HepG2 (cell line): ENCODE measurements at regions not wholly inside any gene's neighbourhood (a gene's known extent, or its start where the extent isn't known, plus 50 kb on each side); places are given as distances from the start of the nearest gene placed in this dataset.

Experiments
- ATAC-seq: fragments of 200-7000 bp; cut with Tn5 transposase; 3 replicates; pipeline ENCODE4 v1.9.1; 2020; ENCODE audit warnings: mild to moderate bottlenecking, moderate library complexity
- BruUV-seq: library from RNA; stranded (reverse); fragments of 400-500 nt; replicated peaks from 2 replicates; lab custom pipeline; 2021; lab: Mats Ljungman, UMichigan
- CTCF ChIA-PET: fragments of 300-600 bp; formaldehyde crosslinking; extraction: SDS; loops from one replicate; lab custom pipeline; 2021; ENCODE audit warnings: low total read pairs, inconsistent platforms, low intra/inter-chr PET ratio; lab: Yijun Ruan, JAX
- POLR2A ChIA-PET: fragments of 350-600 bp; sonication (Branson Sonifier 250); formaldehyde crosslinking; loops from one replicate; lab custom pipeline; 2020; ENCODE audit warnings: antibody characterized with exemption, inconsistent platforms; lab: Yijun Ruan, JAX
- DNase-seq: peaks from one replicate; pipeline ENCODE4 v3.0.0-alpha.2; 2015; ENCODE audit warnings: low spot score
- FAIRE-seq: peaks from 3 replicates; lab custom pipeline; 2011; peaks lifted over from hg19 to GRCh38; lab: Jason Lieb, UNC
- H2AFZ ChIP-seq: one replicate; pipeline ENCODE4 v1.6.1; 2011; ENCODE audit warnings: low read length, inconsistent platforms
- H3K27ac ChIP-seq: fragments of 300-600 bp; 3 replicates; pipeline ENCODE4 v1.8.0; 2011; ENCODE audit warnings: mixed run types, mild to moderate bottlenecking, mixed read lengths, low read length, inconsistent platforms; ENCODE audit not compliant: insufficient read depth; ENCODE audit errors: extremely low read length
- H3K27me3 ChIP-seq, 2 experiments: fragments of 200-600 bp in 1 of 2; 2 replicates in 1 of 2; 3 replicates in 1 of 2; pipeline versions ENCODE4 v1.6.0 to v1.8.0; 2011; ENCODE audit warnings: low read length in 2 of 2, mild to moderate bottlenecking in 2 of 2, moderate library complexity in 2 of 2, inconsistent platforms in 1 of 2; ENCODE audit not compliant: insufficient read depth in 2 of 2, control insufficient read depth in 1 of 2
- H3K36me3 ChIP-seq, 2 experiments: fragments of 200-600 bp in 1 of 2; replicated peaks in 1 of 2; 2 replicates in 1 of 2; 3 replicates in 1 of 2; pipeline versions ENCODE4 v1.5.1 to v1.8.0; 2011; ENCODE audit warnings: low read length in 2 of 2, inconsistent platforms in 1 of 2; ENCODE audit not compliant: insufficient read depth in 2 of 2, control insufficient read depth in 1 of 2
- H3K4me1 ChIP-seq: 2 replicates; pipeline ENCODE4 v1.5.1; 2012; ENCODE audit warnings: low read length, inconsistent platforms; ENCODE audit not compliant: insufficient read depth
- H3K4me2 ChIP-seq: 2 replicates; pipeline ENCODE4 v1.6.0; 2011; ENCODE audit warnings: low read depth, low read length, inconsistent platforms
- H3K4me3 ChIP-seq, 3 experiments: fragments of 200-600 bp in 1 of 3; sonication (generic), shearing (Covaris generic) in 1 of 3; replicated peaks in 1 of 3; 2 replicates each; pipeline ENCODE4 v1.5.1; 2011 to 2016; ENCODE audit warnings: low read length in 3 of 3, inconsistent platforms in 2 of 3, low read depth in 2 of 3, mild to moderate bottlenecking in 2 of 3, control low read depth in 1 of 3, mixed read lengths in 1 of 3; ENCODE audit not compliant: insufficient read depth in 1 of 3
- H3K79me2 ChIP-seq: one replicate; pipeline ENCODE4 v1.6.1; 2011; ENCODE audit warnings: low read length, inconsistent platforms; ENCODE audit not compliant: insufficient read depth
- H3K9ac ChIP-seq: 2 replicates; pipeline ENCODE4 v1.6.0; 2011; ENCODE audit warnings: mild to moderate bottlenecking, low read depth, low read length, inconsistent platforms; ENCODE audit not compliant: insufficient read depth
- H3K9me3 ChIP-seq: 2 replicates; pipeline ENCODE4 v1.5.1; 2012; ENCODE audit warnings: mild to moderate bottlenecking, low read length
- H4K20me1 ChIP-seq: 2 replicates; pipeline ENCODE4 v1.6.0; 2011; ENCODE audit warnings: inconsistent platforms, mild to moderate bottlenecking, low read length, moderate library complexity; ENCODE audit not compliant: insufficient read depth
- AGO1 ChIP-seq: fragments of 200-400 bp; formaldehyde crosslinking; IDR thresholded peaks from 2 replicates; pipeline ENCODE4 v1.6.1; 2017; ENCODE audit warnings: mild to moderate bottlenecking, low read depth, low read length, moderate library complexity; ENCODE audit not compliant: poor library complexity, severe bottlenecking
- IKZF1 ChIP-seq: fragments of 450-650 bp; IDR thresholded peaks from 2 replicates; pipeline ENCODE4 v1.7.1; 2016
- KAT7 ChIP-seq: IDR thresholded peaks from 2 replicates; pipeline ENCODE4 v1.6.1; 2018; ENCODE audit warnings: borderline replicate concordance, missing compliant biosample characterization
- NRL ChIP-seq: sonication (generic); formaldehyde crosslinking; IDR thresholded peaks from 2 replicates; pipeline ENCODE4 v1.5.0; 2020; ENCODE audit warnings: missing genetic modification reagents, mild to moderate bottlenecking, moderate library complexity, borderline replicate concordance
- RCOR2 ChIP-seq: IDR thresholded peaks from 2 replicates; pipeline ENCODE4 v1.6.1; 2016; ENCODE audit warnings: missing biosample characterization, missing genetic modification reagents
- SKIL ChIP-seq: sonication (generic); formaldehyde crosslinking; IDR thresholded peaks from 2 replicates; pipeline ENCODE4 v1.8.0; 2022; ENCODE audit warnings: missing genetic modification reagents, mild to moderate bottlenecking, moderate library complexity, borderline replicate concordance
- ZBTB4 ChIP-seq: sonication (generic); formaldehyde crosslinking; IDR thresholded peaks from 2 replicates; pipeline ENCODE4 v1.4.0; 2020; ENCODE audit warnings: missing genetic modification reagents, mild to moderate bottlenecking, borderline replicate concordance
- ZNF740 ChIP-seq: sonication (generic); formaldehyde crosslinking; IDR thresholded peaks from 2 replicates; pipeline ENCODE4 v1.4.0; 2020; ENCODE audit warnings: missing genetic modification reagents
- ZNF841 ChIP-seq: sonication (generic); formaldehyde crosslinking; IDR thresholded peaks from 2 replicates; pipeline ENCODE4 v1.8.1; 2023; ENCODE audit warnings: missing genetic modification reagents, borderline replicate concordance
- WGBS: methylation state at CpG from one replicate; pipeline ENCODE4 v1.1.6; 2017; ENCODE audit warnings: low lambda C conversion rate; 5-methylcytosine and 5-hydroxymethylcytosine counted together
- in situ Hi-C: cut with HindIII; loops from 2 replicates; pipeline ENCODE4 v1.10.0; 2017; ENCODE audit warnings: low pct_unique_long_range_greater_than_20kb; ENCODE audit not compliant: extremely low pct_ligation_motif_present
- intact Hi-C: fragments of 100-400 bp; cut with micrococcal nuclease; formaldehyde crosslinking; loops from one replicate; pipeline ENCODE4 v1.10.0; 2022; ENCODE audit not compliant: unreplicated experiment

GRCh38 chr9:89801742-89802670 is 197.2 kb downstream of the GADD45G start:
- Histone ChIP-seq H3K36me3 (no peaks in the 10 kb centered on the region), H2AFZ (no peak overlapping the region), H3K4me1 (no peaks in the 10 kb centered on the region), H4K20me1 (no peaks in the 10 kb centered on the region), H3K79me2 (no peaks in the 10 kb centered on the region), H3K4me2 (no peak overlapping the region), H3K9me3 (no peaks in the 10 kb centered on the region), H3K9ac (no peak overlapping the region), H3K27me3 (0 out of 5 replicates have a peak, but pooled peaks cover 0 to 3% of the 10 kb centered on the region in 2 experiments), H3K4me3 (no peak overlapping the region), H3K27ac (no peak overlapping the region)
- WGBS = 39% methylated on average over 13 of the region's 13 CpGs
- ATAC-seq (no peak), FAIRE-seq (no peak), DNase-seq (no peak)
- BruUV-seq = no TSS peak
- TF ChIP-seq AGO1 = no peak
- no peak for TF ChIP-seq NRL
- no peak for TF ChIP-seq IKZF1
- no peak for TF ChIP-seq ZNF841 (CRISPR knock-in tag)
- TF ChIP-seq RCOR2 (CRISPR knock-in tag) = no peak
- no peak for TF ChIP-seq ZNF740
- TF ChIP-seq KAT7 (CRISPR knock-in tag) = no peak
- no peak for TF ChIP-seq ZBTB4
- TF ChIP-seq SKIL (CRISPR knock-in tag) = no peak
- ChIA-PET POLR2A (no interaction called here), CTCF (no interaction called here)
- in situ Hi-C loops = no loop called here
- intact Hi-C loops = no loop called here
